ENCODE measurements at regions not wholly inside any gene's neighbourhood (a gene's known extent, or its start where the extent isn't known, plus 50 kb on each side); places are given as distances from the start of the nearest gene placed in this dataset.

GRCh38 chr4:33650036-33650435 lies 2594.3 kb downstream of the ARAP2 start:
- TF ChIP-seq EZH2phosphoT487 (IDR thresholded peaks at IDR 0.05; ENCODE audit: insufficient read depth, low read depth) (no peak), EZH2 (IDR thresholded peaks at IDR 0.05; ENCODE audit: insufficient read depth, poor library complexity, severe bottlenecking) (no peak)
